ENCODE measurements at regions not wholly inside any gene's neighbourhood (a gene's known extent, or its start where the extent isn't known, plus 50 kb on each side); places are given as distances from the start of the nearest gene placed in this dataset.

DNA sequence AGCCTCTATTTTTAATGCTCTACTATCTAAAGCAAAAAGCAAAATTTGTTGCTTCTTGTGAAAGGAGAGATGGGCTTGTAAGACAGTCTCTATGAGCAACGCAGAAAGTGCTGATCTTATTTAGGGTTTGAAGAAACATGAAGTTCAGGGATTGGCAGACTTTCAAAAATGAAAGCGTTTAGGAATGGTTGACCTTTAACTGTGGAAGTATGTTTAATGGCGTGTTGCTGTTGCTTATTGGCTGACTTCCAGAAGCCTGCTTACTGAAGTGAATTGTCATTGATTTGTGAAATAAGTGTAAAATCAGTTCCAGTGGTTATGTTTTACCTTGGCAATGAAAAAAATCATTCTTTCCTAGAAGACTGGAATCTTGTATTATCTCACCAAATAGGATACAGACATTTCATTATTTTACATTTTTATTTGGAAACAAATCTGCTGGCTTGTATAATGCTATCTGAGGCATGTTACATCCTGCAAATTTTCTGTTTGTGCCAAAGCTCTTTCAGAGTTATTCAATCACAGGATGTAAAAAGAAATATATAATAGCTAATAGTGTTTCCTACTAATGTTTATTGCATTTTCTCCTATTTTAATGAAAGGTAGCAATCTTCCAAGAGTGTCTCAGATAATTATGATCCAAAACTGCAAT lies 221.3 kb upstream of the SLITRK6 start:
- TF ChIP-seq, protein P1, sequence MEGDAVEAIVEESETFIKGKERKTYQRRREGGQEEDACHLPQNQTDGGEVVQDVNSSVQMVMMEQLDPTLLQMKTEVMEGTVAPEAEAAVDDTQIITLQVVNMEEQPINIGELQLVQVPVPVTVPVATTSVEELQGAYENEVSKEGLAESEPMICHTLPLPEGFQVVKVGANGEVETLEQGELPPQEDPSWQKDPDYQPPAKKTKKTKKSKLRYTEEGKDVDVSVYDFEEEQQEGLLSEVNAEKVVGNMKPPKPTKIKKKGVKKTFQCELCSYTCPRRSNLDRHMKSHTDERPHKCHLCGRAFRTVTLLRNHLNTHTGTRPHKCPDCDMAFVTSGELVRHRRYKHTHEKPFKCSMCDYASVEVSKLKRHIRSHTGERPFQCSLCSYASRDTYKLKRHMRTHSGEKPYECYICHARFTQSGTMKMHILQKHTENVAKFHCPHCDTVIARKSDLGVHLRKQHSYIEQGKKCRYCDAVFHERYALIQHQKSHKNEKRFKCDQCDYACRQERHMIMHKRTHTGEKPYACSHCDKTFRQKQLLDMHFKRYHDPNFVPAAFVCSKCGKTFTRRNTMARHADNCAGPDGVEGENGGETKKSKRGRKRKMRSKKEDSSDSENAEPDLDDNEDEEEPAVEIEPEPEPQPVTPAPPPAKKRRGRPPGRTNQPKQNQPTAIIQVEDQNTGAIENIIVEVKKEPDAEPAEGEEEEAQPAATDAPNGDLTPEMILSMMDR (IDR thresholded peaks at IDR 0.05), result no peak
- no peak for TF ChIP-seq POLR2A (IDR thresholded peaks at IDR 0.05)
